Type B pancreatic cell (in vitro differentiated cells): ENCODE measurements at regions not wholly inside any gene's neighbourhood (a gene's known extent, or its start where the extent isn't known, plus 50 kb on each side); places are given as distances from the start of the nearest gene placed in this dataset.
A peak's percentile ranks its signal among the peaks of the same experiment; 100 is the strongest.
"Not testable (repeated sequence)": the region's sequence is repeated elsewhere in the genome, so short reads cannot be mapped to it uniquely, and the experiment has no call there.

Experiments
- DNase-seq: peaks from one replicate; pipeline ENCODE4 v3.0.0; 2021; ENCODE audit warnings: mixed read lengths; ENCODE audit not compliant: unreplicated experiment; ENCODE audit errors: extremely low spot score
- H3K27ac Mint-ChIP-seq: 2 replicates; pipeline ENCODE4 v1.8.0; 2021; ENCODE audit warnings: mild to moderate bottlenecking, mixed read lengths
- H3K27me3 Mint-ChIP-seq: 2 replicates; pipeline ENCODE4 v1.8.0; 2021; ENCODE audit warnings: mixed read lengths
- H3K36me3 Mint-ChIP-seq: 2 replicates; pipeline ENCODE4 v1.8.0; 2021; ENCODE audit warnings: mixed read lengths
- H3K4me1 Mint-ChIP-seq: one replicate; pipeline ENCODE4 v1.8.0; 2021; ENCODE audit warnings: mixed read lengths; ENCODE audit not compliant: unreplicated experiment
- H3K4me3 Mint-ChIP-seq: 2 replicates; pipeline ENCODE4 v1.8.0; 2021; ENCODE audit warnings: mild to moderate bottlenecking, mixed read lengths
- H3K9me3 Mint-ChIP-seq: 2 replicates; pipeline ENCODE4 v1.8.0; 2021; ENCODE audit warnings: mixed read lengths
- CTCF ChIP-seq: fragments of 200-600 bp; sonication (generic); conservative IDR thresholded peaks from 2 replicates; pipeline ENCODE4 v1.5.0; 2021; ENCODE audit warnings: antibody characterized with exemption, mild to moderate bottlenecking

GRCh38 chr15:95690631-95691340 lies 639.7 kb upstream of the NR2F2 start:
- peak overlapping the region; percentile 39 for H3K27ac Mint-ChIP-seq
- peaks cover 16% of the 10 kb centered on the region for H3K9me3 Mint-ChIP-seq
- peaks cover 4% of the 10 kb centered on the region for H3K36me3 Mint-ChIP-seq
- H3K4me3 Mint-ChIP-seq: no peak overlapping the region
- no peaks in the 10 kb centered on the region for H3K27me3 Mint-ChIP-seq
- no peaks in the 10 kb centered on the region for H3K4me1 Mint-ChIP-seq
- DNase-seq: no peak
- TF ChIP-seq CTCF: no peak

- no peak overlapping the region for H3K27ac Mint-ChIP-seq
- peaks cover 17% of the 10 kb centered on the region for H3K9me3 Mint-ChIP-seq
- no peak for DNase-seq
- H3K36me3 Mint-ChIP-seq: no peaks in the 10 kb centered on the region
- TF ChIP-seq CTCF: no peak
- H3K27me3 Mint-ChIP-seq: no peaks in the 10 kb centered on the region
- H3K4me1 Mint-ChIP-seq: no peaks in the 10 kb centered on the region
- H3K4me3 Mint-ChIP-seq: no peak overlapping the region
Measured at GRCh38 chr15:95693917-95694316, 636.6 kb upstream of the NR2F2 start.

GRCh38 chr15:95698230-95698629 lies 632.3 kb upstream of the NR2F2 start:
- Mint-ChIP-seq H3K4me3 (no peak overlapping the region), H3K36me3 (peaks cover 6% of the 10 kb centered on the region), H3K9me3 (peaks cover 39% of the 10 kb centered on the region), H3K27me3 (no peaks in the 10 kb centered on the region), H3K4me1 (no peaks in the 10 kb centered on the region), H3K27ac (no peak overlapping the region)
- DNase-seq: no peak
- TF ChIP-seq CTCF: no peak

- no peak for TF ChIP-seq CTCF
- H3K4me1 Mint-ChIP-seq: no peaks in the 10 kb centered on the region
- peaks cover 6% of the 10 kb centered on the region for H3K36me3 Mint-ChIP-seq
- no peaks in the 10 kb centered on the region for H3K27me3 Mint-ChIP-seq
- no peak for DNase-seq
- peaks cover 36% of the 10 kb centered on the region for H3K9me3 Mint-ChIP-seq
- no peak overlapping the region for H3K27ac Mint-ChIP-seq
- no peak overlapping the region for H3K4me3 Mint-ChIP-seq
Measured at GRCh38 chr15:95698951-95699350, 631.5 kb upstream of the NR2F2 start.

- no peak overlapping the region for H3K4me3 Mint-ChIP-seq
- no peak for DNase-seq
- peaks cover 6% of the 10 kb centered on the region for H3K36me3 Mint-ChIP-seq
- TF ChIP-seq CTCF: no peak
- H3K4me1 Mint-ChIP-seq: no peaks in the 10 kb centered on the region
- H3K27me3 Mint-ChIP-seq: no peaks in the 10 kb centered on the region
- peaks cover 33% of the 10 kb centered on the region for H3K9me3 Mint-ChIP-seq
- H3K27ac Mint-ChIP-seq: no peak overlapping the region
Measured at GRCh38 chr15:95699578-95699977, 630.9 kb upstream of the NR2F2 start.

GRCh38 chr15:95700692-95701091 lies 629.8 kb upstream of the NR2F2 start:
- not testable (repeated sequence) for H3K36me3 Mint-ChIP-seq, H3K27me3 Mint-ChIP-seq, H3K4me1 Mint-ChIP-seq, DNase-seq, H3K4me3 Mint-ChIP-seq, H3K27ac Mint-ChIP-seq
- peaks cover 36% of the 10 kb centered on the region for H3K9me3 Mint-ChIP-seq
